Epithelial cell of proximal tubule (primary cell): ENCODE measurements at regions not wholly inside any gene's neighbourhood (a gene's known extent, or its start where the extent isn't known, plus 50 kb on each side); places are given as distances from the start of the nearest gene placed in this dataset.
A peak's percentile ranks its signal among the peaks of the same experiment; 100 is the strongest.
"Not testable (repeated sequence)": the region's sequence is repeated elsewhere in the genome, so short reads cannot be mapped to it uniquely, and the experiment has no call there.

Experiments used
- DNase-seq: peaks from one replicate; pipeline ENCODE4 v3.0.0-alpha.2; 2011; ENCODE audit warnings: low read depth
- H3K4me3 ChIP-seq: 2 replicates; pipeline ENCODE4 v1.5.1; 2011; ENCODE audit warnings: low read depth, mild to moderate bottlenecking, low read length
- TF ChIP-seq, protein P1 (sequence below): conservative IDR thresholded peaks from 2 replicates; pipeline ENCODE4 v1.5.1; 2012; ENCODE audit warnings: low read depth, mild to moderate bottlenecking, low read length

DNA sequence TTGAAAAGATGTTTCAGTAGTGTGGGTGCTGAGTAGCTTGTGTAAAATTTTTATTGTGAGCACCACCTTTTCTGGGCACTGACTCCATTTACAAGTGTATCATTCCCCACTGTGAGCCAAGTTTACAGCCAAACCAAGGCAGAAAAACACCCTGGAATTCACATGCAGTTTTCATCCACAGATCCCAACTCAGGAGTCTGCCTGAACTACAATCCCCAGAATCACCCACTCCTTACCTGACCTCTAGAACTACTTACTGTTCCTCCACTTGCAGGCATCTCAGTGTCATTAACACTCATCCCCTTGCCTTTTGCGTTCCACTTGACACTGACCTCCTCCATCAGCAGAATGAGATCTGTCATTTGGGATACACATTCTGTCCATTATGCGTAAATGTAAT, 2042.6 kb upstream of the CDH6 start:
- TF ChIP-seq, protein P1, sequence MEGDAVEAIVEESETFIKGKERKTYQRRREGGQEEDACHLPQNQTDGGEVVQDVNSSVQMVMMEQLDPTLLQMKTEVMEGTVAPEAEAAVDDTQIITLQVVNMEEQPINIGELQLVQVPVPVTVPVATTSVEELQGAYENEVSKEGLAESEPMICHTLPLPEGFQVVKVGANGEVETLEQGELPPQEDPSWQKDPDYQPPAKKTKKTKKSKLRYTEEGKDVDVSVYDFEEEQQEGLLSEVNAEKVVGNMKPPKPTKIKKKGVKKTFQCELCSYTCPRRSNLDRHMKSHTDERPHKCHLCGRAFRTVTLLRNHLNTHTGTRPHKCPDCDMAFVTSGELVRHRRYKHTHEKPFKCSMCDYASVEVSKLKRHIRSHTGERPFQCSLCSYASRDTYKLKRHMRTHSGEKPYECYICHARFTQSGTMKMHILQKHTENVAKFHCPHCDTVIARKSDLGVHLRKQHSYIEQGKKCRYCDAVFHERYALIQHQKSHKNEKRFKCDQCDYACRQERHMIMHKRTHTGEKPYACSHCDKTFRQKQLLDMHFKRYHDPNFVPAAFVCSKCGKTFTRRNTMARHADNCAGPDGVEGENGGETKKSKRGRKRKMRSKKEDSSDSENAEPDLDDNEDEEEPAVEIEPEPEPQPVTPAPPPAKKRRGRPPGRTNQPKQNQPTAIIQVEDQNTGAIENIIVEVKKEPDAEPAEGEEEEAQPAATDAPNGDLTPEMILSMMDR: no peak
- no peak overlapping the region for H3K4me3 ChIP-seq
- DNase-seq: no peak

DNA sequence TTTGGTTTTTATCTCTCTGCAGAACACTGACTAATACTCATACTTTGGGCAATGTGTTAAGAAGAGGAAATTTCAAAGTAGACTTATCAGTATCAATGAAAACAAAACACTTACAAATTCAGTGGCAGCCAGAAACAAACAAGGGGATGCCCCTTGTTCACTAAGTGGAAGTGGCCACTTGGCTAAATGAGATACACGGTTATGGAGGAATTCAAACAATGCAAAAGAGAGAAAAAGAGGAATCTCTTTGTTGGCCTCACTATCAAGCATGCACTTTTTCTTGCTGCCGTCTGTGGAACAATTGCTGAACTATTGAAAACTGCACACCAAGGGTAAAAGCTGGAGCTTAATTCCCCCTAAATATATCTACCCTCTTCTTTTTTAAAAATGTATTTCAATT, 2044.9 kb upstream of the CDH6 start:
- no peak for DNase-seq
- H3K4me3 ChIP-seq: no peak overlapping the region
- TF ChIP-seq, protein P1: no peak

DNA sequence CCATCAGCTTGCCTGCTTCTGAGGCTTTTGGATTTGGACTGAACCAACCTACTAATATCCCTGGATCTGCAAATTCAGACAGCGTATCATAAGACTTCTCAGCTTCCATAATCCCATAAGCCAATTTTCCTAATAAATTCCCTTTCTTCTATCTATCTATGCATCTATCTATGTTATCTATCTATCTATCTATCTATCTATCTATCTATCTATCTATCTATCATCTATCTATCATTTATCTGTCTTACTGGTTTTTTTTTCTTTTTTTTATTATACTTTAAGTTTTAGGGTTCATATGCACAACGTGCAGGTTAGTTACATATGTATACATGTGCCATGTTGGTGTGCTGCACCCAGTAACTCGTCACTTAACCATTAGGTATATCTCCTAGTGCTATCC, 2045.4 kb upstream of the CDH6 start:
- TF ChIP-seq, protein P1: no peak
- no peak for DNase-seq
- no peak overlapping the region for H3K4me3 ChIP-seq

DNA sequence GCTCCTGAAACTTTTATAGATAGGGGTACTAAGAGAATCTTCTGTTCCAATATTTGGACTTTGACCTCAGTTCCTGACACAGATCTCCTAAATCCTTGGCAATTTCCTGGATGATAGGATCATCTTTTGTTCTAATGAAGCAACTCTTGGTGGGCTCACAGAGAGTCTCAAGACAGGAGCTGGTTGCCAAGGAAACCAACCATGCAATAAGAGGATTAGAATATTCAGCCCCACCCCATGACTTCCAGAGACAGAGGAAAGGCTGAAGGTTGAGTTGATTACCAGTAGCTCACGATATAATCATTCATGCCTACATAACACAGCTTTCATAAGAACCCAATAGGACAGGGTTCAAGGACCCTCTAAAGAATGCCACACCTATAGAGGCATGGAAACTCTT, 2050.2 kb upstream of the CDH6 start:
- no peak for DNase-seq
- H3K4me3 ChIP-seq: no peak overlapping the region
- TF ChIP-seq, protein P1: no peak

DNA sequence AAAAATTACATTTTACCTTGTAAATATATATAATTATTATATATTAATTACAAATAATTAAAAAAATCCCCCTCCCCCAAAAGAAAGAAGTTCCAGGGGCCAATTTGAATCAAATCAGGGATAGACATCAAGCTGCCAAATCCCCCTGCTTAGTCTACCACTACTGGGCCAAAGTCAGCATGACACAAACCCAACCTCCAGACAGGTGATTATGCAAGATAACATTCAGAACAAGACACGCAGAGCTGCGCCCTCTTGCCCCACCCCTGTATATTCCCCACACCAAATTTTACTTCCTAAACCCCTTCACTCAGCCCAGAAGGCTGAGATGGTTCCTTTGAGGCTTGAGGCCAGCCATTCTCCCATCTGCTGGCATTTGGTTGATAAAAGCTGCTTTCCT, 2059.1 kb upstream of the CDH6 start:
- no peak overlapping the region for H3K4me3 ChIP-seq
- TF ChIP-seq, protein P1: no peak
- DNase-seq: no peak

DNA sequence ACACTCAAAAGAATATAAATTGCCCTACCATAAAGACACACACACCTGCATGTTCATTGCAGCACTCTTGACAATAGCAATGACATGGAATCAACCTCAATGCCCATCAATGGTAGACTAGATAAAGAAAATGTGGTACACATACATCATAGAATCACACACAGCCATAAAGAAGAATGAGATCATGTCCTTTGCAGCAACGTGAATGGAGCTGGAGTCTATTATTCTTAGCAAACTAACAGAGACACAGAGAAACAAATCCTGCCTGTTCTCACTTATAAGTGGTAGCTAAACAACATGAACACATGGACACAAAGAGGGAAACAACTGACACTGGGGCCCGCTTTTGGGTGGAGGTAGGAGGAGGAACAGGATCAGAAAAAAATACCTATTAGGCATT, 2062.2 kb upstream of the CDH6 start:
- no peak for DNase-seq
- TF ChIP-seq, protein P1: no peak
- H3K4me3 ChIP-seq: no peak overlapping the region

DNA sequence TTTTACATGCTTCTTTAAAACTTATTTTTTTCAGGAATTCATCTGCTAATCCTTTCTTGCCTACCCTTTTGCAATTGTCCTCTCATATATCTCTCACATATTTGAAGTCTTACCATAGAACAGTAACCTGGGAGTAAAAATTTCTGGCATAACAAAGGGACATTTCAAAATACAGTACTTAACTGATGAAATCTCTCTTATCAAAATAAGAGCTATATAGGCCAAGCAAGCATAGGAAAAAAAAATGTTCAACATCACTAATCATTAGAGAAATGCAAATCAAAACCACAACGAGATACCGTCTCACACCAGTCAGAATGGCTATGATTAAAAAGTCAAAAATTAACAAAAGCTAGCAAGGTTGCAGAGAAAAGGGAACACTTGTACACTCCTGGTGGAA, 2062.7 kb upstream of the CDH6 start:
- TF ChIP-seq, protein P1: no peak
- peak; percentile 1 for DNase-seq
- no peak overlapping the region for H3K4me3 ChIP-seq

DNA sequence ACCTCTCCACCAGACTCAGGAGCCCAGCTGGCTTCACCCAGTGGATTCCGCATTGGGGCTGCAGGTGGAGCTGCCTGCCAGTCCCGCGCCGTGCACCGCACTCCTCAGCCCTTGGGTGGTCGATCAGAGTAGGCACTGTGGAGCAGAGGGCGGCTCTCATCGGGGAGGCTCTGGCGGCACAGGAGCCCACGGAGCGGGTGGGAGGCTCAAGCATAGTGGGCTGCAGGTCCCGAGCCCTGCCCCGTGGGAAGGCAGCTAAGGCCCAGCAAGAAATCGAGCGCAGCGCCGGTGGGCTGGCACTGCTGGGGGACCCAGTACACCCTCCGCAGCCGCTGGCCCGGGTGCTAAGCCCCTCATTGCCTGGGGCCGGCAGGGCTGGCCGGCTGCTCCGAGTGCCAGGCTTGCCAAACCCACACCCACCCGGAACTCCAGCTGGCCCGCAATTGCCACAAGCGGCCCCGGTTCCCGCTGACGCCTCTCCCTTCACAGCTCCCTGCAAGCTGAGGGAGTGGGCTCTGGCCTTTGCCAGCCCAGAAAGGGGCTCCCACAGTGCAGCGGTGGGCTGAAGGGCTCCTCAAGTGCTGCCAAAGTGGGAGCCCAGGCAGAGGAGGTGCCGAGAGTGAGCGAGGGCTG, 2065.8 kb upstream of the CDH6 start:
- not testable (repeated sequence) for DNase-seq, H3K4me3 ChIP-seq

DNA sequence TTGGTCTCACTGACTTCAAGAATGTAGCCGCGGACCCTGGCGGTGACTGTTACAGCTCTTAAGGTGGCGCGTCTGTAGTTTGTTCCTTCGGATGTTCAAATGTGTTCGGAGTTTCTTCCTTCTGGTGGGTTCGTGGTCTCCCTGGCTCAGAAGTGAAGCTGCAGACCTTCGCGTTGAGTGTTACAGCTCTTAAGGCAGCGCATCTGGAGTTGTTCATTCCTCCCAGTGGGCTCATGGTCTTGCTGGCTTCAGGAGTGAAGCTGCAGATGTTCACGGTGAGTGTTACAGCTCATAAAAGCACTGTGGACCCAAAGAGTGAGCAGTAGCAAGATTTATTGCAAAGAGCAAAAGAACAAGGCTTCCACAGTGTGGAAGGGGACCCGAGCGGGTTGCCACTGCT, 2067.0 kb upstream of the CDH6 start:
- not testable (repeated sequence) for H3K4me3 ChIP-seq

More for the DNA sequence above, 2067.0 kb upstream of the CDH6 start:
- DNase-seq: not testable (repeated sequence)
